MCF 10A (cell line): ENCODE measurements at regions not wholly inside any gene's neighbourhood (a gene's known extent, or its start where the extent isn't known, plus 50 kb on each side); places are given as distances from the start of the nearest gene placed in this dataset.

ENCODE experiments used
- BruUV-seq: library from RNA; stranded (reverse); fragments of 400-500 nt; replicated peaks from 2 replicates; lab custom pipeline; 2021; lab: Mats Ljungman, UMichigan
- CTCF ChIA-PET: fragments of 300-600 bp; sonication (Branson Sonifier 250); formaldehyde crosslinking; extraction: SDS; loops from one replicate; lab custom pipeline; 2021; ENCODE audit warnings: antibody characterized with exemption, inconsistent platforms; lab: Yijun Ruan, JAX
- POLR2A ChIA-PET: fragments of 300-600, 350-650 bp; sonication (Branson Sonifier 250); formaldehyde crosslinking; extraction: SDS; loops from one replicate; lab custom pipeline; 2020; ENCODE audit warnings: antibody characterized with exemption, inconsistent platforms; lab: Yijun Ruan, JAX
- DNase-seq: peaks from one replicate; pipeline ENCODE4 v3.0.0-alpha.2; 2018; ENCODE audit not compliant: unreplicated experiment
- H3K27ac Mint-ChIP-seq: one replicate; pipeline ENCODE4 v1.8.0; 2022; ENCODE audit warnings: mild to moderate bottlenecking, low read depth, mixed read lengths; ENCODE audit not compliant: unreplicated experiment
- H3K27me3 Mint-ChIP-seq: one replicate; pipeline ENCODE4 v1.8.0; 2022; ENCODE audit warnings: mixed read lengths; ENCODE audit not compliant: insufficient read depth, unreplicated experiment
- H3K36me3 Mint-ChIP-seq: one replicate; pipeline ENCODE4 v1.8.0; 2022; ENCODE audit warnings: mild to moderate bottlenecking, moderate library complexity, mixed read lengths; ENCODE audit not compliant: insufficient read depth, unreplicated experiment
- H3K4me1 Mint-ChIP-seq: one replicate; pipeline ENCODE4 v1.8.0; 2022; ENCODE audit warnings: mixed read lengths; ENCODE audit not compliant: insufficient read depth, unreplicated experiment
- H3K4me3 Mint-ChIP-seq: one replicate; pipeline ENCODE4 v1.8.0; 2022; ENCODE audit warnings: mild to moderate bottlenecking, moderate library complexity, mixed read lengths; ENCODE audit not compliant: unreplicated experiment
- H3K9me3 Mint-ChIP-seq: one replicate; pipeline ENCODE4 v1.8.0; 2022; ENCODE audit warnings: mixed read lengths; ENCODE audit not compliant: unreplicated experiment
- intact Hi-C: fragments of 100-400 bp; cut with micrococcal nuclease; formaldehyde crosslinking; loops from 2 replicates; pipeline ENCODE4 v1.14.1; 2022
- TF ChIP-seq, protein P1 (sequence below): fragments of 200-600 bp; IDR thresholded peaks from one replicate; pipeline ENCODE4 v1.8.0; 2022; ENCODE audit warnings: antibody characterized with exemption, mild to moderate bottlenecking; ENCODE audit not compliant: unreplicated experiment

DNA sequence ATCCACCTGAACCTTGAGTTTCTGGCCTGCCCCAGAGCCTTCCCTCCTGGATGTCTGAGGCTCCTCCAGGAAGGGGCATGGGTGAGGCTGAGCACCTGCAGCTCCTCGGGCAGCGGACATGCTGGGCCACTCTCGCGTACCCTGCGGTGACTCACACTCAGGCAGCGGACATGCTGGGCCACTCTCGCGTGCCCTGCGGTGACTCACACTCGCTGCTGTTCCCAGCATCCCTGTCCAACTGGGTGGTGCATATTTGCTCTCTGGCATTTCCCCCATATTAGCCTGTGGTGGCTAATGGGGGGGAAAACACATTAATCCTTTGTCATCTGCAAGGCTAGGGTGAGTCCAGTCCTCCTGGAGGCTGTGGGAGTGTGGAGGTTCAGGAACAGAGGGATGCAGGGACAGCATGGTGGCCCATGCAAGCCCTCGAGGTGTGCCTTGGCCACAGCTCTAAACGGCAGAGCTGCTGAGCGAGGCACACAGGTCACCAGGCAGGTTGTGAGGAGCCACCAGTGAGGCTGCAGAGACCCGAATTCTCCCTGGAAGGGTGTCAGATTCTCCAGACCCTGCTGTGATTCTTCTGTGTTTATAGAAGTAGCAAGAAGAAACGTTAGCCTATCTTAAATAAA, 728.1 kb downstream of the BRD1 start:
- H3K4me1 Mint-ChIP-seq = no peaks in the 10 kb centered on the region
- intact Hi-C loops = no loop called here
- TF ChIP-seq, protein P1, sequence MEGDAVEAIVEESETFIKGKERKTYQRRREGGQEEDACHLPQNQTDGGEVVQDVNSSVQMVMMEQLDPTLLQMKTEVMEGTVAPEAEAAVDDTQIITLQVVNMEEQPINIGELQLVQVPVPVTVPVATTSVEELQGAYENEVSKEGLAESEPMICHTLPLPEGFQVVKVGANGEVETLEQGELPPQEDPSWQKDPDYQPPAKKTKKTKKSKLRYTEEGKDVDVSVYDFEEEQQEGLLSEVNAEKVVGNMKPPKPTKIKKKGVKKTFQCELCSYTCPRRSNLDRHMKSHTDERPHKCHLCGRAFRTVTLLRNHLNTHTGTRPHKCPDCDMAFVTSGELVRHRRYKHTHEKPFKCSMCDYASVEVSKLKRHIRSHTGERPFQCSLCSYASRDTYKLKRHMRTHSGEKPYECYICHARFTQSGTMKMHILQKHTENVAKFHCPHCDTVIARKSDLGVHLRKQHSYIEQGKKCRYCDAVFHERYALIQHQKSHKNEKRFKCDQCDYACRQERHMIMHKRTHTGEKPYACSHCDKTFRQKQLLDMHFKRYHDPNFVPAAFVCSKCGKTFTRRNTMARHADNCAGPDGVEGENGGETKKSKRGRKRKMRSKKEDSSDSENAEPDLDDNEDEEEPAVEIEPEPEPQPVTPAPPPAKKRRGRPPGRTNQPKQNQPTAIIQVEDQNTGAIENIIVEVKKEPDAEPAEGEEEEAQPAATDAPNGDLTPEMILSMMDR = no peak
- no peak for DNase-seq
- CTCF ChIA-PET = no interaction called here
- no TSS peak for BruUV-seq
- peaks cover 32% of the 10 kb centered on the region for H3K9me3 Mint-ChIP-seq
- POLR2A ChIA-PET = no interaction called here
- H3K27ac Mint-ChIP-seq = no peak overlapping the region
- no peak overlapping the region for H3K4me3 Mint-ChIP-seq
- H3K36me3 Mint-ChIP-seq = no peaks in the 10 kb centered on the region
- no peaks in the 10 kb centered on the region for H3K27me3 Mint-ChIP-seq

DNA sequence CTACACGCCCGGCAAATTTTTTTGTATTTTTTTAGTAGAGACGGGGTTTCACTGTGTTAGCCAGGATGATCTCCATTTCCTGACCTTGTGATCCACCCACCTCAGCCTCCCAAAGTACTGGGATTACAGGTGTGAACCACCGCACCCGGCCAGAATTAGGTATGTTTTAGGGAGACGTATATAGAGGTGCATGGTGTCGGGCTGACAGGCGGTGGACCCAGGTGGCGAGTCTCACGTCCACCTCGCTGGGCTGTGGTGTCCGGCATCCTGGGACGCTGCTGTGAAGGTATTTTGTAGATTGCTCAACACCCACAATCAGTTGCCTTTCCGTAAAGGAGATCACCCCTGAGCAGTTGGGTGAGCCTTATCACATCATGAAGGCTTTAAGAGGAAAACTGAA, 728.6 kb downstream of the BRD1 start:
- ChIA-PET CTCF (no interaction called here), POLR2A (no interaction called here)
- TF ChIP-seq, protein P1 = no peak
- Mint-ChIP-seq H3K27ac (no peak overlapping the region), H3K9me3 (peaks cover 28% of the 10 kb centered on the region), H3K4me3 (no peak overlapping the region), H3K4me1 (no peaks in the 10 kb centered on the region), H3K27me3 (no peaks in the 10 kb centered on the region), H3K36me3 (no peaks in the 10 kb centered on the region)
- intact Hi-C loops = no loop called here
- no TSS peak for BruUV-seq
- DNase-seq = no peak

DNA sequence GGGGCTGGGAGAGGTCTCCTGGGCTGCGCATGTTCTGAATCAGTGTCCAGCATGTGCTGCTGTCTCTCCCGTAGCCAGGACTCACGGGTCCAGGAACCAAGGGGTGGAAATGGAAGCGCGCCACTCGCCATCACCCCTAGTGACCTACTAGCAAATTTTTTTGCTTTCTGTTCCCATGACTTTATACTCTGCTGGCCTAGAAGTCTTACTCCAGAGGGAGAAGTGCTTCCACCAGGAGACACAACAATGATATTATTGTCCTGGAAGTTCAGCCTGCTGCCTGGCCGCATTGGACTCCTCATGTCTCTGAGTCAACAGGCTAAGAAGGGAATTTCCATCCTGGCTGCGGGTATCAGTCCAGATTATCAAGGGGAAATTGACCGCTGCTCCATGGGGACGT, 729.7 kb downstream of the BRD1 start:
- intact Hi-C loops = no loop called here
- TF ChIP-seq, protein P1 = no peak
- no peak for DNase-seq
- Mint-ChIP-seq H3K27me3 (no peaks in the 10 kb centered on the region), H3K27ac (no peak overlapping the region), H3K9me3 (peaks cover 30% of the 10 kb centered on the region), H3K4me1 (no peaks in the 10 kb centered on the region), H3K36me3 (no peaks in the 10 kb centered on the region), H3K4me3 (no peak overlapping the region)
- no TSS peak for BruUV-seq
- CTCF ChIA-PET = no interaction called here
- POLR2A ChIA-PET = no interaction called here

DNA sequence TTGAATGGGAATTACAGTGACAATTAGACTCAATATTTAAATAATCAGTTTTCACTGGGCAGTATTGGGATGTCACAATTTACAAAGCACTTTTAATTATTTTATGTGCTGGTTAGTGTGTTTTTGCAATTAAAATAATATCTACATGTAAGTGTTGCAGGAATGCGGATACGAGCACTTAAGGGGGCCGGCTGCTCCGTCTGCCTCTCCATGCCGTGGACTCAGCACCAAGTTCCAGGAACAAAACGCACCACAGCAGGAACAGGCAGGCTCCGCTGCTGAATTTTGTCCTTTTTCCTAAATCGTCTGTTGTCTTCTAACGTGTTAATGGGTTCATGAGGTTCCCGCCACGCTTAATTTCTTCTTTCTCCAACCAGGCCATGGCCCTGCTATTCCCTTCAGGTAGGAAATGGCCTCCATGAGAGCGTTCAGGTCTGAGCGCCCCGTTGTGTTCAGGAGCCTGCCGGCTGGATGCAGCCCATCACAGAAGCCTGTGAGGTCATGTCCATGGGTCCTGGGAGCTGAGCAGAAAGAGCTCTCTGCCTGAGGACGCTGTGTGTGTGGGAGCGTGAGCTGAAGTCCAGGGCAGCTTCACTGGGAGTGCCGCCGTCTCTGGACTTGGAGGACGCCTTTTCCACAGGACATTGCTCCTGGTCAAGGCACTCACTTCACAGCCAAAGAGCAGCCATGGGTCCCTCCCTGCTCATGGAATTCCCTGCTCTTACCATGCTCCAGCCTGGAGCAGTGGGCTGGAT, 730.3 kb downstream of the BRD1 start:
- DNase-seq = no peak
- ChIA-PET POLR2A (no interaction called here), CTCF (no interaction called here)
- Mint-ChIP-seq H3K27ac (no peak overlapping the region), H3K27me3 (no peaks in the 10 kb centered on the region), H3K4me3 (no peak overlapping the region), H3K4me1 (no peaks in the 10 kb centered on the region), H3K36me3 (no peaks in the 10 kb centered on the region), H3K9me3 (peaks cover 25% of the 10 kb centered on the region)
- TF ChIP-seq, protein P1 = no peak
- BruUV-seq = no TSS peak
- intact Hi-C loops = no loop called here
